Ishikawa (cell line): ENCODE measurements at regions not wholly inside any gene's neighbourhood (a gene's known extent, or its start where the extent isn't known, plus 50 kb on each side); places are given as distances from the start of the nearest gene placed in this dataset.

ENCODE experiments used
- CEBPB ChIP-seq: IDR thresholded peaks from 2 replicates; pipeline ENCODE4 v1.6.1; 2012
- CREB1 ChIP-seq: IDR thresholded peaks from 2 replicates; pipeline ENCODE4 v1.6.1; 2012; ENCODE audit warnings: low read depth
- EGR1 ChIP-seq: IDR thresholded peaks from 2 replicates; pipeline ENCODE4 v1.6.1; 2012
- EP300 ChIP-seq: IDR thresholded peaks from 2 replicates; pipeline ENCODE4 v1.6.1; 2012; ENCODE audit warnings: borderline replicate concordance
- FOXM1 ChIP-seq: IDR thresholded peaks from 2 replicates; pipeline ENCODE4 v1.6.1; 2012; ENCODE audit warnings: low read depth, borderline replicate concordance
- MAX ChIP-seq: IDR thresholded peaks from 2 replicates; pipeline ENCODE4 v1.6.1; 2012
- NFIC ChIP-seq: IDR thresholded peaks from 2 replicates; pipeline ENCODE4 v1.6.1; 2012
- RAD21 ChIP-seq: IDR thresholded peaks from 2 replicates; pipeline ENCODE4 v1.6.1; 2012; ENCODE audit warnings: low read depth
- REST ChIP-seq: IDR thresholded peaks from 2 replicates; pipeline ENCODE4 v1.6.1; 2012; ENCODE audit warnings: low read depth, mild to moderate bottlenecking
- TAF1 ChIP-seq: IDR thresholded peaks from 2 replicates; pipeline ENCODE4 v1.6.1; 2012; ENCODE audit warnings: low read depth, mild to moderate bottlenecking
- TCF12 ChIP-seq: IDR thresholded peaks from 2 replicates; pipeline ENCODE4 v1.6.1; 2012; ENCODE audit warnings: low read depth
- TEAD4 ChIP-seq: IDR thresholded peaks from 2 replicates; pipeline ENCODE4 v1.6.1; 2012
- USF1 ChIP-seq: IDR thresholded peaks from 2 replicates; pipeline ENCODE4 v1.6.1; 2012
- YY1 ChIP-seq: IDR thresholded peaks from 2 replicates; pipeline ENCODE4 v1.6.1; 2012; ENCODE audit warnings: low read depth
- ZBTB7A ChIP-seq: IDR thresholded peaks from 2 replicates; pipeline ENCODE4 v1.6.1; 2012; ENCODE audit warnings: low read depth

- TF ChIP-seq CEBPB (no peak), REST (no peak), TAF1 (no peak), FOXM1 (no peak), RAD21 (no peak), TCF12 (no peak), NFIC (no peak), USF1 (no peak), CREB1 (no peak), EP300 (no peak)
Observed at GRCh38 chr1:115159958-115160357, 70.7 kb upstream of the TSPAN2 start.

GRCh38 chr1:115158181-115158580, 68.9 kb upstream of the TSPAN2 start:
- no peak for TF ChIP-seq CREB1
- TF ChIP-seq TEAD4 = no peak
- no peak for TF ChIP-seq ZBTB7A
- no peak for TF ChIP-seq NFIC
- no peak for TF ChIP-seq MAX
- TF ChIP-seq YY1 = no peak
- no peak for TF ChIP-seq EGR1
- no peak for TF ChIP-seq EP300
- no peak for TF ChIP-seq REST
- TF ChIP-seq FOXM1 = no peak
- TF ChIP-seq RAD21 = no peak

- TF ChIP-seq TCF12 = no peak
- no peak for TF ChIP-seq TEAD4
Observed at GRCh38 chr1:115156826-115157468, 67.6 kb upstream of the TSPAN2 start.

- TF ChIP-seq EGR1 = no peak
- TF ChIP-seq FOXM1 = no peak
- no peak for TF ChIP-seq TEAD4
- no peak for TF ChIP-seq EP300
- TF ChIP-seq NFIC = no peak
- TF ChIP-seq REST = no peak
Observed at GRCh38 chr1:115153966-115154557, 64.8 kb upstream of the TSPAN2 start.

GRCh38 chr1:115145226-115145625, 55.9 kb upstream of the TSPAN2 start:
- TF ChIP-seq CEBPB = no peak
- no peak for TF ChIP-seq USF1
- no peak for TF ChIP-seq FOXM1
- no peak for TF ChIP-seq CREB1
- no peak for TF ChIP-seq EGR1
- TF ChIP-seq ZBTB7A = no peak
- TF ChIP-seq TCF12 = no peak
- TF ChIP-seq YY1 = no peak
